Putamen (tissue), 1 donor: ENCODE measurements at regions not wholly inside any gene's neighbourhood (a gene's known extent, or its start where the extent isn't known, plus 50 kb on each side); places are given as distances from the start of the nearest gene placed in this dataset.

Experiments
- DNase-seq: peaks from one replicate; pipeline ENCODE4 v3.0.0-alpha.2; 2016; ENCODE audit warnings: low spot score

DNA sequence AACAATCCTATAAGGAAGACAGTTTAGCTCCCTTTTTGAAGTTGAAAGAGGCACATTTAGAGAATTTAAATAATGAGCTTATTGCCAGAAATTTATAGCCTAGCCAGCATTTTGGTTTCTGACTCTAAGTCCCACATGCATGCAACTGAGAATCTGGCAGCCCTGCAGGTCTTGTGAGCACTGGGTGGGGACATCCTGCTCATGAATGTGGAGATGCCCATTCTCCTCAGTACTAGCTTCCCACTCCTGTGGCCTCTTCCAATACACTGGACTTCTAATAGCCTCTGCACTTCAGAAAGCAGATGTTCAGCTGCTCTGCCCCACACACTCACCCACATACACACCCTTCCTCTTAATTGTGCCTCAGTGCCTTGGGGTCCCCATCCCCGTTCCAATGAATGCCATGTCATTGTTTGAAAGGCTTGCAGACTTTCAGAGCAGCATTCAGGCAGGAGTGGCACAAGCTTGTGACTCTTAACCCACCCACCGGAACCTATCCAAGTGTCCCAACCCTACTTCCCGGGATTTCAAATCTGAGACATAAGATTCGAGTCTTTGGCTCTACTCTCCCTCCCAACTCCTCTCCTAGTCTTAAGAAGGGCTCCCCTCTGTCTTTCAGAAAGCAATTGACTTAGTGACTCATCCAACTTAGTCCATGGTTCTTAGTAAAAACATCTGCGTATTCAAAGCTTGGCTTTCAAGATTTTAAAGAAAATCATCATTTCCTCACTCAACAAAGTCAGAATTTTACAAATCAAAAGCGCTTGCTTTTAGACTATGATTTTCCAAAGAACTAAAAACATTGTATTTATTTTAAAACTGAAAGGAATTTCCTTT lies 80.0 kb upstream of the FREM2 start:
- no peak for DNase-seq

DNA sequence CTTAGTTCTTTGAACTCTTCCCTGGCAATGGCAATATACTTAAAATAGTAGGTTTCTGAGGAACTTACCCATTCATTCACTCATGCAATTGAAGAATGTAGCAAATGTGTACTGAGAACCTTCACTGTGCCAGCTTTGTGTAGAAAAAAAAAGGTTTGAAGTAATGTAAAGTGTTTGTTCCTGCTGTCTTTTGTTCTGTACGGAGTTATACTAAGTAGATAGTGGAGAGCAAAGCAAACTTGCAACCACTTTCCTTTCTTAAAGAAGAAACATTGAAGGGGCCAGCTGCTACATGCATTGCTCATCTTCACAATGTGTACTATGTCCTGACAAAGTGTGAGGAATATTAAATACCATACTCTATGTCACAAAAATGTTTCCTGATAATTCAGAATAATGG lies 68.9 kb upstream of the FREM2 start:
- no peak for DNase-seq

DNA sequence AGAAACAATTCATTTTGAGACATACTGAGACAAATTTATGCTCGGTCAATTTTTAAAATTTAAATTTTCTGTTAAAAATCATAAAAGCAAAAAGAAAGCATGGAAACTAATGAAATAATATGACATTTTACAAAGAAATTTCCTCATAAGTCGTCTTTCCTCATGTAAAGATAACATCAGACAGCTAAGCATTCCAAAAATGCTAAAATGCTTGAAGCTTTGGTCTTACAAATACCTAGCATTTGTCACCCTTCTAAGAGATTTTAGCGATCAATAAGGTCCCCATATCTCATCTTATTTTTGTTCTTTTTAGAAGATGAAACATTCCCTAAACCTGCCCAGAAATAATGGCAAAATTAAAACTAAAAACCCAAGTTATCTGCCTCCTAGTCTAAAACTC lies 68.5 kb upstream of the FREM2 start:
- DNase-seq, result no peak

DNA sequence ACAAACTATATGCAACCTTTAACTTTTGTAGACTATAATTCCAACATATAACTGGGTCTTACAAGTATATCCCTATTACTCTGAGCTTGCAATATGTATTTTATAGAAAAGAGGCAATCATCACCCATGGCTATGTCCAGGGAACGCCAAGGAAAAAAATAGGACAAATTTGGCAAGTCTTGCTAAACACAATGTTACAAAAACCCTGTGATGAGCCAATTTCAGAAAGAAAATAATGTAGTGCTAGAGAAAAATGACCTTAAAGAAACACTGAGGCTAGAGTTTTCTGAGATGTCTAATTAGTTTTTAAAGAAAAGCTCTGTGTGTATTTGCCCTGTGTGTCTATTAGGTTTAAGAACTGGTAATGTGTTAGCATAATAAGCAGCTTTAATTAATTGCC lies 68.0 kb upstream of the FREM2 start:
- no peak for DNase-seq

DNA sequence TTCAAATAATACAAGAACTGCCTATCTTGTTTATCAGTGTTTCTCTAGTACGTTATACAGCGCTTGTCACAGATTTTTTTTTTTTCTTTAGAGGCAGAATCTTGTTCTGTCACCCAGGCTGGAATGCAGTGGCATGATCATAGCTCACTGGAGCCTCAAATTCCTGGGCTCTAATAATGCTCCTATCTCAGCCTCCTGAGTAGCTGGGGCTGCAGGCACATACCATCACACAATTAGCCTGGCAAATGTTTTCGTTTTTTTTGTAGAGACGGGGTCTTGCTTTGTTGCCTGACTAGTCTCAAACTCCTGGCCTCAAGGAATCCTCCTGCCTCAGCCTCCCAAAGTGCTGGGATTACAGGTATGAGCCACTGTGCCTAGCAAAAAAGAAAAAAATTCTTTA lies 66.0 kb upstream of the FREM2 start:
- DNase-seq, result no peak

DNA sequence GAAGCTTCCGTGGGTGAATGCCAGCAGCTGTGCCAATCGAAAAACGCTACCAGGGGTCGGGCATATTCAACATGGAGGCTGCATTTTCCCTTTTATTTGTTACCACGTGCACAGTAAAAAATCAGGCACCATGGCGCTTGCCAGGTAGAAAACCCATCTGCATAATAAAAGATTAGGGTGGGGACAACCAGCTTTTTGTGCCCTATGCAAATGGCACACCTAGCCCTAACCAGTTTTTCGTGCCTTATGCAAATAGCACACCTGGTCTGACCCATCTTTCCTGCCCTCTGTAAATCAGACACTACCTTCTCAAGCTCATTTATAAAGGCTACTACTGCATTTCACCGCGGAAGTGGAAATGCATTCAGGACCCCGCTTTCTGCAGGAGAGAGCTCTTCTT lies 62.1 kb upstream of the FREM2 start:
- no peak for DNase-seq

DNA sequence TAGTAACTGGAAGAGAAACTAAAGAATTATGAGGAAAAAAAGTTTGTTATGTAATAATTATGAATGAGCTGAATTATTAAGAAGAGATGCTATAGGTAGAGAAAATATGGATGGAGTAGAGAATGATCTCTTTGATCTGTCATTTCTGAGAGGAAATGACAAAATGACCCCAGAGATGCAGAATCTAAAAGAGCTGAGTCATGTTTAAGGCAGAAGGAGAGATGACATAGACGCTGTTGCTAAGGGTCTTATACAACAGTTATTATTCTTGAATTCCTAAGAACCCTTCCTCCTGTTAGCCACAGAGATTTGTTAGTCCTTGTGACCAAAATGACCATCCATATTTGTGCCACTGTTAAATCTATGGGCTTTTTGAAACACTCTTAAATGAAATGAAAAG lies 58.3 kb upstream of the FREM2 start:
- no peak for DNase-seq

DNA sequence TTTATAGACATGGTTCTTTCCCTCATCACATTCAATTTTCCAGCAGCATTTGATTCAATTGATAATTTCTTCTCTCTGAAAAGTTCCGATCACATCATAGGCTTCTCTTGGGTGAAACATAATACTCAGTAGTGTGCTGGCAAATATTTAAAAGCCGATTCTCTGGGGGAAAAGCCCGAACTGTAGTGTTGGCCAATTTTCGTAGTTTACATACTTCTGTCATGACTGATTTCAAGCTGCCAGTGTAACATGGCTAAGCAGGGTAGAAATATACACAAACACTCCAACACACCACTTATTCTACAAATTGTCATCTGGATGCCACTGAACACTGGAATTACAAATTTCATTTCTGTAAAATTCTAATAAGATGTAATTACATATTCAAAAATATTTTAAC lies 56.1 kb upstream of the FREM2 start:
- no peak for DNase-seq

DNA sequence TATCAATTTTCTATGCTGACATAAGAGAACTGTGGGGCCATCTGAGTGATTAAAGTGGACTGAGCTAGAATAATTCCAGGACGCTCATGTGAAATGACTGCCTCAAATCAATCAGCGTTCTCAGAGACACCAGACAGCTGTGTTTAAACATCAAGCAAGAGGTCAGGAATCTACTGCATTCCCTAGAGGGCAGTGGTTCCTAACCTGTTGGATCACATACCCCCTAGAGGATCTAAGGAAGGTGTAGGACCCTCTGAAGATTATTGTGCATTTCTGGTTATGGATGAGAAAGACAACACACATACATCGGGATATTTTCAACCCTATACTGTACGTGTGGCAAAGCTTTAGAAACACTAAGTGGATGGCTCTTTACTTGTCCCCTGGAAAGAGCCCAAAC lies 51.8 kb upstream of the FREM2 start:
- no peak for DNase-seq

DNA sequence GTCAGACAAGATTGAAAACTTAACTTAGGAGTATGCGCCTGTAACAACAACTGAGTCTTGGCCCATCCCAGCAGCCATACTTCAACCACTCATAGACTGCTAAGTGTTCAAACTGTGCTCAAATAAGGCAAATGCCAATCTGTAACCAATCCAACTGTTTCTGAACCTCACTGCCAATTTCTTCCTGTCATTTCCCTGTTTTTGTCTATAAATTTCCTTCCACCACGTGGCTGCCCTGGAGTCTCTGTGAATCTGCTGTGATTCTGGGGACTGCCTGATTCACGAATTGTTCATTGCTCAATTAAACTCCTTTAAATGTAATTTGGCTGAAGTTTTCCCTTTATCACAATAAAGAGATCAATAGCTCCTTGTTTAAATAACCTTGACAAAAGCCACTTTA lies 50.8 kb upstream of the FREM2 start:
- DNase-seq, result no peak

DNA sequence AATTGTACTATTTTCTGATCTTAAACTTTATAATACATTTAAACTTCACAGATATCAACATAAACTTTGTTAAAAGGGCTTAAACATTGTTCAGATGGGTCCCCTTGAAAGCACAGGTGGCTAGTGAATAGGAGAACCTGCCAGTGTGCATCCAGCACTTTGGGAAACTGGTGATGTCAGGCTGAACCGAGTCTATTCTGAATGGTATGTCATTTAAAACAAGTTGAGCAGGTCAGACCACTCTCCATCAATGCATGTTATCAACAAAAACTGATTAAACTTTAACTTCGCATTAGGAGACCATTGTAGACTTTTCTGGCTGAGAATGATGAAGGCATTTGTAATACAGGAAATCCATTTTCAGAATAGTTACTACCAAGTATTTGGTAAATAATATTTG lies 50.1 kb upstream of the FREM2 start:
- DNase-seq, result no peak
